PC-3 (cell line): ENCODE measurements at regions not wholly inside any gene's neighbourhood (a gene's known extent, or its start where the extent isn't known, plus 50 kb on each side); places are given as distances from the start of the nearest gene placed in this dataset.

ENCODE experiments used
- EZH2phosphoT487 ChIP-seq: fragments of 300-600 bp; sonication (generic); IDR thresholded peaks from 2 replicates; pipeline ENCODE4 v1.6.1; 2018; ENCODE audit warnings: mild to moderate bottlenecking, antibody characterized with exemption, low read length, borderline replicate concordance
- TF ChIP-seq, protein P1 (sequence below): fragments of 300-600 bp; sonication (generic); conservative IDR thresholded peaks from 2 replicates; pipeline ENCODE4 v1.5.1; 2017; ENCODE audit warnings: antibody characterized with exemption, low read depth, mild to moderate bottlenecking, low read length

DNA sequence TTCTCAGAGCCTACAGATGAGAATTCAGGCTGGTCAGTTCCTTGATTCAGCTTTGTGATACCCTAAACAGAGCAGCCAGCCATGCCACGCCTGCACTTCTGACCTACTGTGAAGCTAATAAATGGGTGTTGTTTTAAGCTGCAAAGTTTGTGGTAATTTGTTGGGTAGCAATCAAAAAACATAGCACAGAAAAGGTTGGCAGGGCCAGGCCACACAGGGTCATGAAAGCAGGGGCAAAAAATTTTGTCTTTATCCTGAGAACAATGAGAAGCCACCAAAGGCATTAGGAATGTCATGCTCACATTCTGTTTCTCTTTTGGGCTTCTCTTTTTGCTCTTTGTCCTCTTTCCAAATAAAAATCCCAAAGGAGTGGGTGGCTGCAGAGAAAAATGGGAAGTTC is 385.9 kb downstream of the TXNL1 start:
- TF ChIP-seq, protein P1, sequence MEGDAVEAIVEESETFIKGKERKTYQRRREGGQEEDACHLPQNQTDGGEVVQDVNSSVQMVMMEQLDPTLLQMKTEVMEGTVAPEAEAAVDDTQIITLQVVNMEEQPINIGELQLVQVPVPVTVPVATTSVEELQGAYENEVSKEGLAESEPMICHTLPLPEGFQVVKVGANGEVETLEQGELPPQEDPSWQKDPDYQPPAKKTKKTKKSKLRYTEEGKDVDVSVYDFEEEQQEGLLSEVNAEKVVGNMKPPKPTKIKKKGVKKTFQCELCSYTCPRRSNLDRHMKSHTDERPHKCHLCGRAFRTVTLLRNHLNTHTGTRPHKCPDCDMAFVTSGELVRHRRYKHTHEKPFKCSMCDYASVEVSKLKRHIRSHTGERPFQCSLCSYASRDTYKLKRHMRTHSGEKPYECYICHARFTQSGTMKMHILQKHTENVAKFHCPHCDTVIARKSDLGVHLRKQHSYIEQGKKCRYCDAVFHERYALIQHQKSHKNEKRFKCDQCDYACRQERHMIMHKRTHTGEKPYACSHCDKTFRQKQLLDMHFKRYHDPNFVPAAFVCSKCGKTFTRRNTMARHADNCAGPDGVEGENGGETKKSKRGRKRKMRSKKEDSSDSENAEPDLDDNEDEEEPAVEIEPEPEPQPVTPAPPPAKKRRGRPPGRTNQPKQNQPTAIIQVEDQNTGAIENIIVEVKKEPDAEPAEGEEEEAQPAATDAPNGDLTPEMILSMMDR, result no peak
- TF ChIP-seq EZH2phosphoT487, result no peak
